ENCODE measurements at regions not wholly inside any gene's neighbourhood (a gene's known extent, or its start where the extent isn't known, plus 50 kb on each side); places are given as distances from the start of the nearest gene placed in this dataset.

- no peak for DNase-seq (ENCODE audit: low read depth in 2 of 2)
Observed at GRCh38 chr19:31402529-31403316, 53.5 kb upstream of the TSHZ3 start.

- no peak for DNase-seq (ENCODE audit: low read depth in 2 of 2)
Observed at GRCh38 chr19:31406106-31406505, 56.9 kb upstream of the TSHZ3 start.

DNA sequence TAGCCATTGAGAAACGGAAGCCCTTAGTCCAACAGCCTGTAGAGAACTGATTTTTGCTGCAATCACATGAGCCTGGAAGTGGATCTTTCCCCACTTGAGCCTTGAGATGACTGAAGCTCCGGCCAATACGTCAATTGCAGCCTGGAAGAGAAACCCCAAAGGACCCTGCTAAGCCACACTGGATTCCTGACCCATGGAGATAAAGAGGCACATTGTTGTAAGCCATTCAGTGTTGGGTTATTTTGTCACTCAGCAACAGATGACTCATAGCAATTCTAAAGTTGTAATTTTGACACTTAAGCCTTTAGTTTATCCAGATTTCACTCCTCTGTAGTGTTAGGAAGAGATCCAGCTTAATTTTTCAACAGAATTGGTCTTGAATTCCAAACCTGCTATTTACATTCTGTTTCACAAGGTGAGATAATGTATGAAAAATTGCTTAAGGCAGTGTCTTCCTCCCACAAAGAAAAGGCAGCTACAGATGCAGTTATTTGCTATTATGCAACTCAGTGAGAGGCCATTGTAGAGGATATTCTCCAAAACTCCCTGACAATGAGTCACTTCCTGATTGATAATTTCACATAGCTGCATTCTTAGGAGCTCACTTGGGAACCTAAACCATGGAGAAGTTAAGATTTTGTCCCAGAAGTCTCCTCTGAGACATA is 59.4 kb upstream of the TSHZ3 start:
- no peak for DNase-seq (ENCODE audit: low read depth in 2 of 2)

DNA sequence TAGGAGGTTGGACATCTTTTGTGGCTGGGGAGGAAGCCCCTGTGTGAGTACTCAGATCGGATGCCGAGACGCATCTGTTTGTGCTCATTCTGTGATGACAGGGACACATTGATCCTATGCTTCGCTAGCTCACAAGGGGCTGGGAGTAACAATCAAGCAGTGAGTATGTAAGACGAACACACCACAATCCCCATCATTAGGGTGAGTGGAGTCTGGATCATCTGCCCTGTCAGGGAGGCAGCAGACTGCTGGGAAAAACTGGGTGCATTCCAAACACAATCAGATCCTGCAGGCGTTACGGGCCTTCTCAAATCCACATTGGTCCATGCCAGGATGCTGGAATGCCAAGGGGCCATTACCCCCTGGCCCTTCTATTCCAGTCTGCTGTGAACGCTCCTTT is 64.1 kb upstream of the TSHZ3 start:
- DNase-seq (ENCODE audit: low read depth in 2 of 2) = no peak

DNA sequence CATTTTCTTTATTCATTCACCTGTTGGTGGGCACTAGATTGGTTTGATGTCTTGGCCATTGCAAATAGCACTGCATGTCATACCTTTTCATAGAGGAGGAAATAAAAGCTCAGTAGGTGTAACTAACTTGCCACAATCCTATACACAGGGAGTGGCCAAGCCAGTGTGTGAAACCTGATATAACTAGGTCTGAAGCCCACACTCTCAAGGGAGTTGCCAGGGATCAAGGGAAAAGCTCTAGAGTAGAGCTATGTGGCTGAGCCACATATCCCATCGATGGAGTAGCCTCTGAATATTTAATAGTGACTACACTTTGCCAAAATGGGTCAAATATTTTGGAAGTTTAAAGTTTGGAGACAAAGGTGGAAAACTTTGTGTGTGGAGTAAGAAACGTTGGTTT is 66.1 kb upstream of the TSHZ3 start:
- DNase-seq (ENCODE audit: low read depth in 2 of 2) = no peak

DNA sequence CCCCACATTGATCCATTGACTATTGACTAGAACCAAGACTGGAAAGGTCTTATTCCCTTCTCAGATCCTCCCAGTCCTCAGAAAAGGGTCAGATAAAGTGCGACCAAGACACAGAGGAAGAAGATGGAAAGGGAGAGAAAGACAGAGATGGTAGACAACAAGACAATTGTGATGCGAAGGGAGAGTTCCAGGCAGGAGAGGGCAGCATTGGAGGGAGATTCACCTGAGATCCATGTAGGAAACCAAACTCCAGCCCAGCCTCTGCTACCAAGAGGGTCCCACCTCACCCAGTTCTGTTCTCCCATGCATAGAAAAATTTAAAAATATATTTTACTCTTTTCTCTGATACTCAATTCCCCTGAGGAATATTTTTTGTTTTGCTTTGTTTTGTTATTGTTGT is 67.3 kb upstream of the TSHZ3 start:
- no peak for DNase-seq (ENCODE audit: low read depth in 2 of 2)

- no peak for DNase-seq (ENCODE audit: low read depth in 2 of 2)
Observed at GRCh38 chr19:31418055-31418454, 68.8 kb upstream of the TSHZ3 start.

DNA sequence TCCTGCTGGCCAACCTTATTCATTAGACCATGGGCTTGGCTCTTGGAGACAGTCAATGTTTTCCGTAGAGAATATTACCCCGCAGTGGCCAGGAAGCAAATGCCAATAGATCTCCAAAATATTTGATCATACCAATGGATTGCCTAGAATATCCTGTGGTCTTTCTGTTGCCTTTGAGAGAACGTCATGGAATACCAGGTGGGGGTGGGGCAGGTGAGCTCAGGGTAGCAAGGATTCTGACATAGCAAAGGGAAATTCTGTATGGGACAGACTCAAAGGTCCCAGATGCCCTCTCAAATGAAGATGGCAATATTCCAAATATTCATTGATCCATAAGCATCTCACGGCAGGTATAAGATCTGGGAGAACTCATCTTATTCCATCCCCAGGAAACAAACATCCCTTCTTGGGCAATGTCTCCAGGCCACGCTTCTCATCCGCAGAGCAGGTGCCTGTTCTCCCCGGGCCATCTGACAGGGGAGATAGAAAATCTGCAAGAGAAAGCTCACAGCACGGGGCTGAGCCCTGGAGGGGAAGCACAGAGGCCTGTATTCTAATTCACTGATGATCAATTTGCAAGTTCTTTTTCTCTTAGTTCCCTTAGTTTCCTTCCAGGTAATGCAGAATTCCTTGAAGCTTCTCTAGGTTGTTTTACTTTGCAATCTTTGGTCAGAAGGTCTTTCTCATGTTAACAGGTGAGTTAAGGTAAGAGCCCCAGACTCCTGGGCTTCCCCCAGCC is 69.6 kb upstream of the TSHZ3 start:
- DNase-seq (ENCODE audit: low read depth in 2 of 2) = no peak

DNA sequence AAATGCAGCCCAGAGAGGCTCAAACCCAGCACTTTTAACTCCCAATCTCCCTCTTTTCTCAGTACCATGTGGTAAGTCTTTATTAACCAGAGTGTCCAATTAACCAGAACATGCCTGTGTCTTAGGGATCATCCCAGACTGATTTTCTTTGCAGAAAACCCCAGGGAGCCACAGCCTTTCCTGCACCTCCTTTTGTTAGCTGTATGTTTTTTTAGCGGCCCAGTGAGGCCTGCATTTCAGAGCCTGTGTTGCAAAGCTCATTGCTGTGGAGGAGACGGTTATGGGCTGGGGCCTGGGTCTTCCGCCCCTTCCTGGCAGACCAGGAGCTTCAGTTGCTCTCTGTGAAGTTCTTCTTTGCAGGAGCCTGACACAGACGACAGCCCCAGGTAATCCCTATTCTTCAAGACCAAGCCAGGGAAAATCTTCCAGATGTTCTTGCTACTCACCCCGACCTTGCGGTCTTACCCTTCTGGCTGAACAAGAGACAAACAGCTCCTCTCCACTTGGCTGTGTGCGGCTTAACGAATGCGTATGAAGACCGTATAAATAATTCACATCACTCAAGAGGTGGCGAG is 70.7 kb upstream of the TSHZ3 start:
- no peak for DNase-seq (ENCODE audit: low read depth in 2 of 2)

DNA sequence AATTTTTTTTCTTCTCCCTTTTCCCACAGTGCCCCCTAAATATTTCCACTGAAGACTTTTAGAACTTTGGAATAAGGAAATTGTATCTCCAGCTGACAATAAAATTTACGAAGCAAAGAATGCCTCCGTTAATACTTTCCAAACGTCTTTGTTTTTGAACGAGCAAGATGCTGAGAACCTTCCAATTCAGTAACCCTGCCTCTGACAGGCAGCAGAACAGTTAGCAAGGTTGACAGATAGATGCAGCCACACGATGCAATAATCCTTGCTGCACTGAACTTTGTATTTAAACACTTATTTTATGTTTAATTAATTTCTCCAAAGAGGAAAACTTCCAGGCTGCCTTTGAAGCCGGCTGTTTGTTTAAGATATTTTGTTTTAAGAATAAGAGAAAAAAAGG is 71.8 kb upstream of the TSHZ3 start:
- no peak for DNase-seq (ENCODE audit: low read depth in 2 of 2)

DNA sequence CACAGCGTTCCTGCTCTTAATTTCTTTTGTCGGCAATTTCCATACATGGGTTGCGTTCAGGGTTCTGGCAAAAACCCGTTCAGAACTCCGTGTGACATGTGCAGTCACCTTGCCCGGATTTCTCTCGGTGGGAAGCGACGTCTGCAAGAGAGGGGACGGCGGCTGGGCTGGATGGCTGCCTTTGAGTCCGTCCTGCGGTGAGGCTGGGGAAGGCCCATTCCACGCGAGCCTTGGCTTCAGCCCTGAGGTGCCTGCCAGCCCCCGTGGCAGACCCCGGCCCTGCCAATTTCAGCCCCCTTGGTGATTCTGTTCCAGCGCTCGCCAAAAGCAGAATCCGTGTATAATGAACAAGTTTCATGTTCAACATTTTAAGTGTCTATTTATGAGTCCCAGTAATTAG is 72.6 kb upstream of the TSHZ3 start:
- DNase-seq (ENCODE audit: low read depth in 2 of 2) = no peak

GRCh38 chr19:31423896-31424295 is 74.7 kb upstream of the TSHZ3 start:
- DNase-seq (ENCODE audit: low read depth in 2 of 2) = no peak

GRCh38 chr19:31424861-31425620 is 75.8 kb upstream of the TSHZ3 start:
- DNase-seq (ENCODE audit: low read depth in 2 of 2) = no peak

DNA sequence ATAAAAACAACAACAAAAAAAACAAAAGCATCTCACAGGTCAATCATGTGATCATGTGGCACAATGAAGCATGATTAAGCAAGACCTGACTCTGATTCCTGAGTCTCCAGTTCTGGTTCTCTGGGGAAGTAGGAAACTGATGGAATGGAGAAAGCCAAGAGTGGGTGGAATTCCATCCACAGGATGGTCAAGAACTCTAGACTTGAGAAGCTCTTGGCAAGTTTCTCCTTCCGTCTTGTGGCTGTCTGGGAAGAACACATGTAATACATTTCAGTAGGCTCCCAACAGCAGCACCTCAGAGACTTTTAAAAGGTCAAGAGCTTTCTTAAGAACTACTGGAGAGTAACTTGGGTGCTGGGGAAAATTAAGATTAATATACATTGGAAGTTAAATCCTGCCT is 78.6 kb upstream of the TSHZ3 start:
- no peak for DNase-seq (ENCODE audit: low read depth in 2 of 2)

- DNase-seq (ENCODE audit: low read depth in 2 of 2) = no peak
Observed at GRCh38 chr19:31430381-31430780, 81.1 kb upstream of the TSHZ3 start.

- no peak for DNase-seq (ENCODE audit: low read depth in 2 of 2)
Observed at GRCh38 chr19:31432201-31432810, 83.1 kb upstream of the TSHZ3 start.

GRCh38 chr19:31436121-31436776 is 87.0 kb upstream of the TSHZ3 start:
- DNase-seq (ENCODE audit: low read depth in 2 of 2) = no peak

DNA sequence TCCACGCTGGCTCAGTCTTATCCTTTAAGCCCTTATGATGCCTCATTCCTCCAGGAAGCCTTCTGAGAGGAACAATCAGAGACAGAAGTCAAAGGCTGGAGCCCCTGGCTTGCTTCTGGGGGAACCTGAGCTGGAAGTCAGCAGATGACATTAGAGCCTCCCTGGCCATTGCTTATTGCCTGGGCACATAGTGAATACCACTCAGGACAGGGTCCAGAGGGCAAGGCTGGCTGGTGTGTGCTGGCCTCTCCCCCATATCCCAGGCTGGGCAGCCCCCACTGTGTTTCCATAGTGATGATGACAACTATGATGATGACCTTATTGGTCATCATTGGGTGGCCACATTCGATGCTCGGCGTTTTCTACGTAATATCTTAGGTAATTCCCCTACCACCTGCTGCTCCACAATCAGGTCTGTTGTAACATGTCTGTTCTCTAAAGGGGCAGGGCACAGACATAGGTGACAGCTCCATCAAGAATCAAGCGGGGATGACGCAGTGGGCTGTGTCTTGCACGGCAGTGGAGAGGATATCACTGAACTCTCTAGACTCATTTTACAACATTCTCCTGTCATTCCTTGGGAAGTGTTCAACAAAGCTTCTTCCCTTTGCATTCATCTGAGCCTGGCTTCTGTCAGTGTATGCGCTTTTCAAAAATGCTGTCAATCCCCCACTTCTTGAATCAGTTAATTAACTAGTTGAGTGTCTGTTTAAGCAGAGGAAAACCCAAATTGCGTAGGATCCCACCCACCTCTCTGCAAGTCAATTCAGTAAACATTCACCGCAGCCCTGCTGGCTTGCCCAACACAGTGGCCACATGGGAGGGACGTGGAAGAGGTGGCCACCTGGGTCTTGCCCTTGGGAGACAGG is 89.4 kb upstream of the TSHZ3 start:
- no peak for DNase-seq (ENCODE audit: low read depth in 2 of 2)

GRCh38 chr19:31439270-31439573 is 90.0 kb upstream of the TSHZ3 start:
- no peak for DNase-seq (ENCODE audit: low read depth in 2 of 2)

DNA sequence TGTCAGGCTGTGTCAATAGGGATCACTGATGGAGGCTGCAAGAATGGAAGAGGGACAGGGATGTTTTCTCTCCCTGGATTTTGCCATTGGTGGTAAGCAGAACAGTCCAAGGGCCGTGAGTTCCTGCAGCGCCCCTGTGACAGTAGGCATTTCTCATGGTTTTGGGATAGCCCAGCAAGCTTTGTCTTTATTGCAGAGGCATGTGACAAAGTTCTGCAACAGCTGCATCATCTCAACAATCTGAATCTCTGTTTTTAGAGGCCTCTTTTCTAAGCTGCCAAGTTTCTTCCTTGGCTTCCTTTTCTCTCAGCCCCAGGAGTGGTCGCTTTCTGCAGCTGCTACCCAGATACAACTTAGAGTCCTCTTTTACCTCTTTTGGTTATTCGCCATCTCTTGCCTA is 95.7 kb upstream of the TSHZ3 start:
- no peak for DNase-seq (ENCODE audit: low read depth in 2 of 2)

All from dermis microvascular lymphatic vessel endothelial cell (primary cell).